SW480 (cell line): ENCODE measurements at regions not wholly inside any gene's neighbourhood (a gene's known extent, or its start where the extent isn't known, plus 50 kb on each side); places are given as distances from the start of the nearest gene placed in this dataset.

Source experiments
- DNase-seq: peaks from one replicate; pipeline ENCODE4 v3.0.0-alpha.2; 2016; ENCODE audit warnings: low spot score

GRCh38 chr21:16587141-16587581 lies 857.4 kb downstream of the USP25 start:
- DNase-seq, result peak; percentile 35

- DNase-seq, result no peak
Observed at GRCh38 chr21:16587681-16588375, 858.0 kb downstream of the USP25 start.

- peak; percentile 64 for DNase-seq
Observed at GRCh38 chr21:16588433-16588860, 858.7 kb downstream of the USP25 start.

- no peak for DNase-seq
Observed at GRCh38 chr21:16589006-16589898, 859.5 kb downstream of the USP25 start.

DNA sequence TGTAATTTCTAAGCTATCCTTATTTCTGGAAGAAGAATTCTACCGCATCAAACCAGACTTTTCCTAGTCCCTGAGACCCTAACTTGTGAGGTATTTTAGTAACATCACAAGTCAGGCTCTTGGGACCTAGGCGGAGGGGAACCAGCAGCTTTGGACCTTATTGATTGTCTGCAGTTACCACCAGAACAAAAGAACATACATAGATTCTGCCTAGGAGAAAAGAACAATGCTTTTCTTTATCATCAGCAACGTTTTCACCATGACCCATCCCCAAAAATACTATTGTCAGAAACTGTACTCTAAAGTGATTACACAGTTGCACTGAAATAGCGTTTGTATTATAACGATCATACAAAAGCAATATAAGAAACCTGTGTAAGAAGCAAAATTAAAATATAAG lies 860.4 kb downstream of the USP25 start:
- DNase-seq, result no peak

GRCh38 chr21:16590641-16591292 lies 861.0 kb downstream of the USP25 start:
- DNase-seq, result no peak

GRCh38 chr21:16592381-16592780 lies 862.6 kb downstream of the USP25 start:
- DNase-seq, result no peak

DNA sequence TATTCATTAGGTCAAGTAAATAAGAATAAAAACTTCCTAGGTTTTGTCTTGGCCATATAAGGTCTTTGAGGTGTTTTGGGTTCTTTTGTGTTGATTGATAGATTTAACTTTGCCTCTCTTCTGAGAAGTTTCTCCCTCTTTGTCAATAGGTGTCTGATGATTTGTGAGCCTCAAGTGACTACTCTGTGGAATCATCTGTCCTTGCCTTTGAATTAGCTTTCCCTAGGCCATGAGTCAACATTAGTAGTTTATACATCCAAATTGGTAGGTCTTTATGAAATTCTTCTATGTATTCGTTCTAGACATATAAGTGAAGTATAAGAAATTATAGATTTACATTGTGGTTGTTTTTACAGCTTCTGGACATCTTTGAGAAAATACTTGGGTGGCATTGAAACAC lies 864.4 kb downstream of the USP25 start:
- DNase-seq, result no peak

- no peak for DNase-seq
Observed at GRCh38 chr21:16596369-16596768, 866.6 kb downstream of the USP25 start.

DNA sequence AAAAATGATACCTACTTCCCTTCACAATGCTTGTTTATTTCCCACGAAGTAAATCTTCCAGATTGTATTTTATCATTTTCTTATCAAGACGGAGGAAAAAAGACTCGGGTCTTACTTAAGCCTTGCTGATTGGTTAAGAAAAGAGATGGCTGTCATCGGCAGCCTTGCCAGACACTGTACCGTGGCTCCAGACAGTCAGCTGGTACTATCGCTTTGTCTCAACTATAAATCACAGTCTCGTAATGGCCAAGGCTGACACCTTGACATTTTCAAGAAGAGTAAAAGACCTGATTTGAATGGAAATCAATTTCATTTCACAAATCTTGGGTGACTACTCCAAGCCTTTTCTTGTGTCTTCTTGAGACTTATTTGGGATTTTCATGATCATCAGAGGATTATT lies 868.0 kb downstream of the USP25 start:
- no peak for DNase-seq

- no peak for DNase-seq
Observed at GRCh38 chr21:16605597-16605996, 875.8 kb downstream of the USP25 start.

DNA sequence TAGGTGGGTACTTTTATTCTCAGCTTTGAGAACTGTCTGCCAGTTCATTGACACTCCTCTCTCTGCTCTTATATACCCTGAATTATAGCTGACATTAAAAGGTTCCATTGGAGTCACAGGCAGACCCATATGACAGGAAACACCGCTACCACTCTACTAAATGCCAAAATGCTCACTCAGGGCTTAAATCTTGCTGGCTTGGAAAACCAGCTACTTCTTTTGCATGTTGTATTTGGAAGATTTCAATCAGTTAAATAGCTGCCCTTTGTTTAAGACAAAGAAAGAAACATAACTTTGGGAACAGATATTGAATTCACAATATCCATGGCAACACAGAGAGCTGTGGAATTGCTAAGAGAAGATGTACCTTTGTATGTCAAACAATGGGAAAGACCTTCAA lies 876.5 kb downstream of the USP25 start:
- DNase-seq, result no peak

DNA sequence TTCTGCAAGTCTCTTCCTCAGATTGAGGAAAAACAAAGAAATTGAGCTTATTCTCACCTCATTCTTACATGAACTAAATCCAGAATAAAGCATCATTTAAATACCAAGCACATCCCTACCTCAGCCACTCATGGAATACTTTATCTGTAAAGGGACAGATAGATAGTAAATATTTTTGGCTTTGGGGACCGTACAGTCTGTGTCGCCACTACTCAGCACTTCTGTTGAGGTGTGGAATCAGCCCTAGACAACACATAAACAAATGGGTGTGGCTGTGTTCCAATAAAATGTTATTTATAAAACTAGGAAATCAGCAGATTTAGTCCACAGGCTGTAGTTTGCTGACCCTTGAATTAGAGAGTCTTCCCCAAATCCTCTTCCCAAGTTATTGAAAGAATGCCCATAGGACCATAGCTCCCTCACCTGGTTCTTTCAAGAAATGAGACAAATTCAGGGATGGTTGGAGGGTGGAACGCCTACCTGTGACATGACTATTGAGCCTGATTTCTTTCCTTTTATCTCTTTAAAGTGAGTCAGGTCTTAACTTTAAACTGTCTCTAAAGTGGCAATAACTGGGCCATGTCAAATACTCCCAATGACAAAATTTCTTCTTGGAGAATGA lies 878.5 kb downstream of the USP25 start:
- no peak for DNase-seq

DNA sequence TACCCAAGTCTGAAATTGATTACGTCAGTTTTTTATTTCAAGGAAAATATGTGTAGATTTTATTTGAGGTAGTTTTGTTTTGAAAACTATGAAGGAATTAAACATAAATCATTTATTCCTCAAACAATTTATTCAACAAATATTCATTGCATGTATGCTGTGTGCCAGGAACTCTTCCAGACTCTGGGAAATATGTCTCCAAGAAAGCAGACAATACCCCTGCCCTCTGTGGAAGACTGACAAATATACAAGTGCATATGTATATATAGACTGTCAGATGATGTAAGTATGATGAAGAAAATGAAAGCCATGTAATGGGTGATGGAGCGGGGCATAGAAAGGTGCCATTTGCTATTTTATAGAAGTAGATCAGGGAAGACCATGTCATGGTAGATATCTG lies 889.5 kb downstream of the USP25 start:
- no peak for DNase-seq

GRCh38 chr21:16620786-16621320 lies 891.1 kb downstream of the USP25 start:
- no peak for DNase-seq

GRCh38 chr21:16624479-16625118 lies 888.2 kb upstream of the CXADR start:
- DNase-seq, result no peak

DNA sequence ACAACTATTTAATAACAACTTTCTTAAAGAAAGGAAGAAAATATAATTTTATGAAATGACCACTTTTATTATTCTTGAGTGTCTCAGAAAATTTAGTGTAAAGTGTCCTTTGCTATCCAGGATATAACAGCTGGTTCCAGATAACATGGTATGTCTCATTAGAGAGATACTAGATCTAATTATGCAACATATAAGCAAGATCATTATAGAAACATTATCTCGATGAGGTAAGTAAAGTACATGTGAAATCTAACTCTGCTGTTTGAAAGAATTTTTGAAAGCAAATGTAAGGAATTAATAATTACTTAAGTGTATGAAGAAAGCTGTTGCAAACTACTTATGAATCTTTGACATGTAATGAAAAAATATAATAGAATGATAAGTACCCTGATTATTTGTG lies 887.4 kb upstream of the CXADR start:
- DNase-seq, result no peak

DNA sequence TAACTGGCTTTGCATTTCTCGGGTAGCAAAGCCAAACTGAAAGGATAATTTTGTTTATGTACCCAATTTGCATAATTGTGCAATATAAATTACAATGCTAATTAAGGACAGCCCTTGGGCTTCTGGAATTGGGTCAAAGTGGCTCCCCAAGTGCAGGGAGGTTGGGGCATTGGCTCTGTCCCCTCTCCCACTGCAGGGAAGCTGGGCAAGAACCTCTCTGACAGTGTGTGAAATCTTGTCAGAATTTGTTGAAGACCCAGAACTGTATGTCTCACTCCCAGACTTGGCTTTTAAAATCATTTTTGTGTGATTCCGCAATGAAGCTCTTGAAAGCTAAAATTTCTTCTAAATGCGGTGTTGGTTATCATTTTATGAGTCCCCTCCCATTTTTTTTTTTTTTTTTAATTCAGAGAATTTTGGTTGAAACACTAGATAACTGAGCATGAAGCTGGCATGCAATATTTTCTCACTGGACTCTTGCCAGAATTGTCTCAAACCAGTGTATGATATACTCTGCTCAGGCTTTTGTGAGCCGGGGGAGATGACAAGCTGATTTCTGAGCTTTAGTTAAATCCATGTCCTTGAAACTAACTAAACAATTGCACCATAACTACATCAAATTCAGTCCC lies 878.9 kb upstream of the CXADR start:
- no peak for DNase-seq

DNA sequence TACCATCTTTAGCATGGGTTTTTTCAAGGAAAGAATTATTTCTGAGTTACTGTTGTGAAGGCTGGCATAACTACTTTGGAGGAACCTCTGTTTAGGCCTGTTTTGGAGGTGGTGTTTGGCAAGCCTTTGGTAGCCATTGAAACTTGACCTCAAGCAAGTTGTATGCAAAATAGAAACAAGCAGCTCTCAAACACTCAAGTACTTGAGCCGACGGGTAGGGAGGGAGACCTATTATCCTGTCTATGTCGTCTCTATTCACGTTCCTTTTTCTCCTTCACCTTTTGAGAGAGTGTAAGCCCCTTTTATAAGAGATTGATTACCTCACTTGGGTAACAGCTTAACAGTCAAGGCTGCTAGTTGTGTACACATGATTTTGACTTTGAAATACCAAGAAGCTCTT lies 878.3 kb upstream of the CXADR start:
- no peak for DNase-seq

DNA sequence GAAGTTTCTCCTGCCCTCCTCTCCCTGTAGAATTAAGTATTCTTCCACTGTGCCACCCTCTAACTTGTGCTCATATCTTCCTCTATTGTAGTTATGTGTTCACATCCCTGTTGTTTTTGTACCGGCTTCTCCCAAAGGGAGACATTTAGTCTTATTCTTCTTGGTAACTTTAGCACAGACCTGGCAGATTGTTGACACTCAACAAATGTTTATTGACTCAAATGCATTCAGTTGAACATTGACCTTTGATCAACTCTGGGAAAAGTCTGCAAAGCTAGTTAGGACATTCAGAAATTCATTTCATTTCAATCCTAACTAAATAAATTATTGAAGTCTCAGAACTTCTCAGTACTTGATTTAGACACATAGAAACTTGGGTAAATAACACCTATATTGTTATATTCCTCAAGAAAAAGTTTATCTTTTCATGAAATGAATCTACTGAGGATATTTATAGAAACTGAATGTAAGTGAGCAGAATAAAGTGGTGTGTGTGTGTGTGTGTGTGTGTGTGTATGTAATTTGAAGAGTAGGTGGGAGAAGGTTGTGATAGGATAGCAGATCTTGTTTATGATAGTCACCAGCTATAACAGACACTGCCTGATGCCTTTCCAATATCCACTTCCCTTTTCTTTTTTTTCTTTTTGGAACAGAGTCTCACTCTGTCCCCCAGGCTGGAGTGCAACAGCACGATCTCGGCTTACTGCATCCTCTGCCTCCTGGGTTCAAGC lies 872.4 kb upstream of the CXADR start:
- no peak for DNase-seq
